SK-N-SH treated with all-trans-retinoic acid at 6 μM for 48 hours (cell line): ENCODE measurements at regions not wholly inside any gene's neighbourhood (a gene's known extent, or its start where the extent isn't known, plus 50 kb on each side); places are given as distances from the start of the nearest gene placed in this dataset.

Experiments used
- ATAC-seq: fragments of 200-7000 bp; cut with Tn5 transposase; 3 replicates; pipeline ENCODE4 v1.9.1; 2020; ENCODE audit warnings: mild to moderate bottlenecking, moderate library complexity
- ARNTL ChIP-seq: fragments of 450-650 bp; formaldehyde crosslinking; IDR thresholded peaks from 2 replicates; pipeline ENCODE4 v1.5.0; 2020; ENCODE audit warnings: low read depth, mild to moderate bottlenecking, moderate library complexity, borderline replicate concordance
- BACH2 ChIP-seq: fragments of 250-450 bp; sonication (Bioruptor Pico); IDR thresholded peaks from 2 replicates; pipeline ENCODE4 v1.9.0; 2021; ENCODE audit warnings: mild to moderate bottlenecking, borderline replicate concordance
- CSDC2 ChIP-seq: fragments of 250-450 bp; sonication (Bioruptor Pico); IDR thresholded peaks from 2 replicates; pipeline ENCODE4 v1.5.0; 2020; ENCODE audit warnings: mild to moderate bottlenecking, moderate library complexity
- ESRRG ChIP-seq: fragments of 250-450 bp; sonication (Bioruptor Pico); IDR thresholded peaks from 2 replicates; pipeline ENCODE4 v1.6.1; 2021; ENCODE audit warnings: mild to moderate bottlenecking
- GLIS3 ChIP-seq: fragments of 250-450 bp; sonication (Bioruptor Pico); IDR thresholded peaks from 2 replicates; pipeline ENCODE4 v1.5.0; 2020; ENCODE audit warnings: mild to moderate bottlenecking, moderate library complexity
- ISL1 ChIP-seq: fragments of 250-450 bp; sonication (Bioruptor Pico); IDR thresholded peaks from 2 replicates; pipeline ENCODE4 v2.1.2; 2022; ENCODE audit warnings: mild to moderate bottlenecking, moderate library complexity
- OSR1 ChIP-seq: fragments of 250-450 bp; sonication (Bioruptor Pico); IDR thresholded peaks from 2 replicates; pipeline ENCODE4 v1.8.0; 2022; ENCODE audit warnings: moderate library complexity, mild to moderate bottlenecking, inconsistent platforms
- PPARA ChIP-seq: fragments of 250-450 bp; sonication (Bioruptor Pico); IDR thresholded peaks from 2 replicates; pipeline ENCODE4 v1.5.0; 2020; ENCODE audit warnings: mild to moderate bottlenecking, borderline replicate concordance
- RARB ChIP-seq: fragments of 250-450 bp; sonication (Bioruptor Pico); IDR thresholded peaks from 2 replicates; pipeline ENCODE4 v1.8.0; 2021; ENCODE audit warnings: mild to moderate bottlenecking, moderate library complexity
- SNAI2 ChIP-seq: fragments of 250-450 bp; sonication (Bioruptor Pico); IDR thresholded peaks from 2 replicates; pipeline ENCODE4 v1.5.0; 2020; ENCODE audit warnings: mild to moderate bottlenecking, moderate library complexity
- TCF4 ChIP-seq: fragments of 250-450 bp; sonication (Bioruptor Pico); IDR thresholded peaks from 2 replicates; pipeline ENCODE4 v1.8.0; 2021; ENCODE audit warnings: mild to moderate bottlenecking, moderate library complexity, borderline replicate concordance
- ZC3H10 ChIP-seq: fragments of 250-450 bp; sonication (Bioruptor Pico); IDR thresholded peaks from 2 replicates; pipeline ENCODE4 v1.5.1; 2021; ENCODE audit warnings: mild to moderate bottlenecking, moderate library complexity
- ZFP3 ChIP-seq: fragments of 250-450 bp; sonication (Bioruptor Pico); IDR thresholded peaks from 2 replicates; pipeline ENCODE4 v1.5.0; 2020; ENCODE audit warnings: mild to moderate bottlenecking, moderate library complexity
- ZFP30 ChIP-seq: fragments of 450-650 bp; formaldehyde crosslinking; IDR thresholded peaks from 2 replicates; pipeline ENCODE4 v1.5.0; 2022; ENCODE audit warnings: mild to moderate bottlenecking, moderate library complexity
- ZNF565 ChIP-seq: fragments of 450-650 bp; formaldehyde crosslinking; conservative IDR thresholded peaks from 2 replicates; pipeline ENCODE4 v1.5.0; 2020; ENCODE audit warnings: low read depth, mild to moderate bottlenecking, moderate library complexity
- ZNF70 ChIP-seq: fragments of 450-650 bp; formaldehyde crosslinking; IDR thresholded peaks from 2 replicates; pipeline ENCODE4 v1.5.0; 2020; ENCODE audit warnings: mild to moderate bottlenecking, moderate library complexity
- ZNF8 ChIP-seq: fragments of 450-650 bp; formaldehyde crosslinking; IDR thresholded peaks from 2 replicates; pipeline ENCODE4 v1.5.0; 2020; ENCODE audit warnings: mild to moderate bottlenecking, moderate library complexity
- TF ChIP-seq, protein P1 (sequence below): fragments of 250-450 bp; sonication (Bioruptor Pico); IDR thresholded peaks from 2 replicates; pipeline ENCODE4 v1.5.1; 2021; ENCODE audit warnings: mild to moderate bottlenecking, moderate library complexity
- TF ChIP-seq, protein P2 (sequence below): fragments of 250-450 bp; sonication (Bioruptor Pico); IDR thresholded peaks from 2 replicates; pipeline ENCODE4 v1.5.0; 2020; ENCODE audit warnings: mild to moderate bottlenecking, moderate library complexity
- TF ChIP-seq, protein P3 (sequence below): fragments of 250-450 bp; sonication (Bioruptor Pico); IDR thresholded peaks from 2 replicates; pipeline ENCODE4 v1.8.0; 2020; ENCODE audit warnings: mild to moderate bottlenecking, moderate library complexity, borderline replicate concordance
- TF ChIP-seq, protein P4 (sequence below): fragments of 250-450 bp; sonication (Bioruptor Pico); IDR thresholded peaks from 2 replicates; pipeline ENCODE4 v1.5.1; 2020; ENCODE audit warnings: low read depth, mild to moderate bottlenecking, moderate library complexity
- TF ChIP-seq, protein P5 (sequence below): fragments of 250-450 bp; sonication (Bioruptor Pico); IDR thresholded peaks from 2 replicates; pipeline ENCODE4 v1.8.0; 2021; ENCODE audit warnings: low read depth, mild to moderate bottlenecking, moderate library complexity, borderline replicate concordance

DNA sequence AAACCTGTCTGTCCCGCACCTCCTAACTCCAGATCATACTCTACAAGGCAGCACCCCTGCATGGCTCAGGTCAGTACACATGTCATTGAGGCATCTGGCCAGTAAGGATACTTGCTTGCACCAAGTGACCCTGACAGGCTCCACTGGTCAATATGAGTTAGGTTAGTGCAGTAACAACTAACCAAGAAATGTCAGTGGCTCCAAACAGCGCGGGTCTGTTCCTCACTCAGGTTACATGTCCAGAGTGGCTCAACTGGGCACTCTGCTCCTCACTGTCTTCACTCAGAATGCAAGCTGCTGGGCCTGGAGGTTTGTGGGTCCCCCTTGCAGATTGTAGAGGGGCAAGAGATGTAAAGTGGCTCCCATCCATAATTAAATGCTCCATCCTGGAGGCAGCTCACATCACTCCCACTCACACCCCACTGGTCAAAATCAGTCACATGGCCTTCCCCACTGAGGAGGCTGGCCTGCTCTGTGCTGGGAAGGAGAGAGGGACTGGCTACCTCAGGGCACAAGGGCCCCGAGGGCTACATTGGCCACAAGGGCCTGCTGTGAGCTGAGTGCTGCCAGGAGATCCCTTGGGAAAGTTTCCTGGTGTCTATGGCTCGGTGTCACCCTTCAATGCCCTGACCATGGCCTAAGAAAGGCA is 109.1 kb upstream of the GDF10 start:
- no peak for ATAC-seq
- TF ChIP-seq ZFP30 (CRISPR knock-in tag) (no peak), GLIS3 (CRISPR knock-in tag) (no peak), ZNF8 (CRISPR knock-in tag) (no peak), TCF4 (CRISPR knock-in tag) (no peak), ARNTL (CRISPR knock-in tag) (no peak), ESRRG (no peak), OSR1 (no peak), ZFP3 (CRISPR knock-in tag) (no peak), RARB (no peak), ZNF70 (CRISPR knock-in tag) (no peak), ZNF565 (CRISPR knock-in tag) (no peak), CSDC2 (CRISPR knock-in tag) (no peak), ISL1 (CRISPR knock-in tag) (no peak), ZC3H10 (no peak), BACH2 (no peak)
- TF ChIP-seq, protein P1, sequence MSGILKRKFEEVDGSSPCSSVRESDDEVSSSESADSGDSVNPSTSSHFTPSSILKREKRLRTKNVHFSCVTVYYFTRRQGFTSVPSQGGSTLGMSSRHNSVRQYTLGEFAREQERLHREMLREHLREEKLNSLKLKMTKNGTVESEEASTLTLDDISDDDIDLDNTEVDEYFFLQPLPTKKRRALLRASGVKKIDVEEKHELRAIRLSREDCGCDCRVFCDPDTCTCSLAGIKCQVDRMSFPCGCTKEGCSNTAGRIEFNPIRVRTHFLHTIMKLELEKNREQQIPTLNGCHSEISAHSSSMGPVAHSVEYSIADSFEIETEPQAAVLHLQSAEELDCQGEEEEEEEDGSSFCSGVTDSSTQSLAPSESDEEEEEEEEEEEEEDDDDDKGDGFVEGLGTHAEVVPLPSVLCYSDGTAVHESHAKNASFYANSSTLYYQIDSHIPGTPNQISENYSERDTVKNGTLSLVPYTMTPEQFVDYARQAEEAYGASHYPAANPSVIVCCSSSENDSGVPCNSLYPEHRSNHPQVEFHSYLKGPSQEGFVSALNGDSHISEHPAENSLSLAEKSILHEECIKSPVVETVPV (CRISPR knock-in tag) = no peak
- TF ChIP-seq, protein P2, sequence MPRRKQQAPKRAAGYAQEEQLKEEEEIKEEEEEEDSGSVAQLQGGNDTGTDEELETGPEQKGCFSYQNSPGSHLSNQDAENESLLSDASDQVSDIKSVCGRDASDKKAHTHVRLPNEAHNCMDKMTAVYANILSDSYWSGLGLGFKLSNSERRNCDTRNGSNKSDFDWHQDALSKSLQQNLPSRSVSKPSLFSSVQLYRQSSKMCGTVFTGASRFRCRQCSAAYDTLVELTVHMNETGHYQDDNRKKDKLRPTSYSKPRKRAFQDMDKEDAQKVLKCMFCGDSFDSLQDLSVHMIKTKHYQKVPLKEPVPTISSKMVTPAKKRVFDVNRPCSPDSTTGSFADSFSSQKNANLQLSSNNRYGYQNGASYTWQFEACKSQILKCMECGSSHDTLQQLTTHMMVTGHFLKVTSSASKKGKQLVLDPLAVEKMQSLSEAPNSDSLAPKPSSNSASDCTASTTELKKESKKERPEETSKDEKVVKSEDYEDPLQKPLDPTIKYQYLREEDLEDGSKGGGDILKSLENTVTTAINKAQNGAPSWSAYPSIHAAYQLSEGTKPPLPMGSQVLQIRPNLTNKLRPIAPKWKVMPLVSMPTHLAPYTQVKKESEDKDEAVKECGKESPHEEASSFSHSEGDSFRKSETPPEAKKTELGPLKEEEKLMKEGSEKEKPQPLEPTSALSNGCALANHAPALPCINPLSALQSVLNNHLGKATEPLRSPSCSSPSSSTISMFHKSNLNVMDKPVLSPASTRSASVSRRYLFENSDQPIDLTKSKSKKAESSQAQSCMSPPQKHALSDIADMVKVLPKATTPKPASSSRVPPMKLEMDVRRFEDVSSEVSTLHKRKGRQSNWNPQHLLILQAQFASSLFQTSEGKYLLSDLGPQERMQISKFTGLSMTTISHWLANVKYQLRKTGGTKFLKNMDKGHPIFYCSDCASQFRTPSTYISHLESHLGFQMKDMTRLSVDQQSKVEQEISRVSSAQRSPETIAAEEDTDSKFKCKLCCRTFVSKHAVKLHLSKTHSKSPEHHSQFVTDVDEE = no peak
- TF ChIP-seq, protein P3, sequence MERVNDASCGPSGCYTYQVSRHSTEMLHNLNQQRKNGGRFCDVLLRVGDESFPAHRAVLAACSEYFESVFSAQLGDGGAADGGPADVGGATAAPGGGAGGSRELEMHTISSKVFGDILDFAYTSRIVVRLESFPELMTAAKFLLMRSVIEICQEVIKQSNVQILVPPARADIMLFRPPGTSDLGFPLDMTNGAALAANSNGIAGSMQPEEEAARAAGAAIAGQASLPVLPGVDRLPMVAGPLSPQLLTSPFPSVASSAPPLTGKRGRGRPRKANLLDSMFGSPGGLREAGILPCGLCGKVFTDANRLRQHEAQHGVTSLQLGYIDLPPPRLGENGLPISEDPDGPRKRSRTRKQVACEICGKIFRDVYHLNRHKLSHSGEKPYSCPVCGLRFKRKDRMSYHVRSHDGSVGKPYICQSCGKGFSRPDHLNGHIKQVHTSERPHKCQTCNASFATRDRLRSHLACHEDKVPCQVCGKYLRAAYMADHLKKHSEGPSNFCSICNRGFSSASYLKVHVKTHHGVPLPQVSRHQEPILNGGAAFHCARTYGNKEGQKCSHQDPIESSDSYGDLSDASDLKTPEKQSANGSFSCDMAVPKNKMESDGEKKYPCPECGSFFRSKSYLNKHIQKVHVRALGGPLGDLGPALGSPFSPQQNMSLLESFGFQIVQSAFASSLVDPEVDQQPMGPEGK (CRISPR knock-in tag) = no peak
- TF ChIP-seq, protein P4, sequence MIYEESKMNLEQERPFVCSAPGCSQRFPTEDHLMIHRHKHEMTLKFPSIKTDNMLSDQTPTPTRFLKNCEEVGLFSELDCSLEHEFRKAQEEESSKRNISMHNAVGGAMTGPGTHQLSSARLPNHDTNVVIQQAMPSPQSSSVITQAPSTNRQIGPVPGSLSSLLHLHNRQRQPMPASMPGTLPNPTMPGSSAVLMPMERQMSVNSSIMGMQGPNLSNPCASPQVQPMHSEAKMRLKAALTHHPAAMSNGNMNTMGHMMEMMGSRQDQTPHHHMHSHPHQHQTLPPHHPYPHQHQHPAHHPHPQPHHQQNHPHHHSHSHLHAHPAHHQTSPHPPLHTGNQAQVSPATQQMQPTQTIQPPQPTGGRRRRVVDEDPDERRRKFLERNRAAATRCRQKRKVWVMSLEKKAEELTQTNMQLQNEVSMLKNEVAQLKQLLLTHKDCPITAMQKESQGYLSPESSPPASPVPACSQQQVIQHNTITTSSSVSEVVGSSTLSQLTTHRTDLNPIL (CRISPR knock-in tag) = no peak
- TF ChIP-seq, protein P5, sequence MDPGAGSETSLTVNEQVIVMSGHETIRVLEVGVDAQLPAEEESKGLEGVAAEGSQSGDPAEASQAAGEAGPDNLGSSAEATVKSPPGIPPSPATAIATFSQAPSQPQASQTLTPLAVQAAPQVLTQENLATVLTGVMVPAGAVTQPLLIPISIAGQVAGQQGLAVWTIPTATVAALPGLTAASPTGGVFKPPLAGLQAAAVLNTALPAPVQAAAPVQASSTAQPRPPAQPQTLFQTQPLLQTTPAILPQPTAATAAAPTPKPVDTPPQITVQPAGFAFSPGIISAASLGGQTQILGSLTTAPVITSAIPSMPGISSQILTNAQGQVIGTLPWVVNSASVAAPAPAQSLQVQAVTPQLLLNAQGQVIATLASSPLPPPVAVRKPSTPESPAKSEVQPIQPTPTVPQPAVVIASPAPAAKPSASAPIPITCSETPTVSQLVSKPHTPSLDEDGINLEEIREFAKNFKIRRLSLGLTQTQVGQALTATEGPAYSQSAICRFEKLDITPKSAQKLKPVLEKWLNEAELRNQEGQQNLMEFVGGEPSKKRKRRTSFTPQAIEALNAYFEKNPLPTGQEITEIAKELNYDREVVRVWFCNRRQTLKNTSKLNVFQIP = no peak

DNA sequence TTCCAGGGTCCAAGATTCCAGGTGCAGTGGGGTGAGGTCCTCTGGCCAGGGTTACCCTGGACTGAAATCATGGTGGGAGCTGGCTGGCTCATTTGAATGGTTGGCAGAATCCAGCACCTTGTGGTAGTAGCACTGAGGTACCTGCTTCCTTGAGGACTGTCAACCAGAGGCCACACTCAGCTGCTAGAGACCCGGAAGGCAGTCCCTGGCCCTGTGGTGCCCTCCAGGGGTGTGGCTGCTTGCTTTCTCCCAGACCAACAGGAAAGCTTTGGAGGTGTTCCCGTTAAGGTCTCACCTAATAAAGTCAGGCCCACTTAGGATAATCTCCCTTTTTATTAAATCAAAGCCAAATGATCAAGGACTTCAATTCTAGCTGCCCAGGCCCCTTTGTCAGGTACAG is 107.7 kb upstream of the GDF10 start:
- ATAC-seq = no peak
- TF ChIP-seq GLIS3 (CRISPR knock-in tag) = no peak
- TF ChIP-seq, protein P1 (CRISPR knock-in tag) = no peak
- no peak for TF ChIP-seq ESRRG
- TF ChIP-seq CSDC2 (CRISPR knock-in tag) = no peak
- no peak for TF ChIP-seq TCF4 (CRISPR knock-in tag)
- TF ChIP-seq, protein P2 = no peak
- TF ChIP-seq ARNTL (CRISPR knock-in tag) = no peak
- TF ChIP-seq PPARA (CRISPR knock-in tag) = no peak
- TF ChIP-seq SNAI2 (CRISPR knock-in tag) = no peak
- no peak for TF ChIP-seq ISL1 (CRISPR knock-in tag)
- TF ChIP-seq ZNF70 (CRISPR knock-in tag) = no peak
- TF ChIP-seq OSR1 = no peak
- TF ChIP-seq, protein P4 (CRISPR knock-in tag) = no peak
